ENCODE measurements at regions not wholly inside any gene's neighbourhood (a gene's known extent, or its start where the extent isn't known, plus 50 kb on each side); places are given as distances from the start of the nearest gene placed in this dataset.

GRCh38 chr2:180416627-180417026 is 409.5 kb upstream of the CWC22 start:
- Histone ChIP-seq H3K36me3 (ENCODE audit: low read length) (no peaks in the 10 kb centered on the region), H3K4me3 (ENCODE audit: insufficient read depth, low read length, poor library complexity, severe bottlenecking) (no peak overlapping the region), H3K9me3 (ENCODE audit: insufficient read depth, low read length) (no peaks in the 10 kb centered on the region), H3K27me3 (ENCODE audit: low read length) (no peaks in the 10 kb centered on the region), H3K9me2 (replicated peaks; ENCODE audit: insufficient read depth, low read length) (no peaks in the 10 kb centered on the region), H3K79me2 (ENCODE audit: insufficient read depth, low read length) (no peaks in the 10 kb centered on the region), H2AFZ (ENCODE audit: low read depth, low read length, severe bottlenecking) (no peak overlapping the region), H3F3A (ENCODE audit: insufficient read depth) (no peaks in the 10 kb centered on the region), H3K27ac (ENCODE audit: low read depth, low read length) (no peak overlapping the region), H3K4me2 (ENCODE audit: low read depth, low read length, poor library complexity, severe bottlenecking) (no peak overlapping the region), H4K20me1 (ENCODE audit: low read depth, low read length) (no peaks in the 10 kb centered on the region), H3K9ac (ENCODE audit: low read length) (no peak overlapping the region)
- TF ChIP-seq CTCF (IDR thresholded peaks at IDR 0.05; ENCODE audit: insufficient read depth, low read length, poor library complexity, severe bottlenecking) (no peak), EZH2phosphoT487 (conservative IDR thresholded peaks at IDR 0.05; ENCODE audit: low read length) (no peak)

- Histone ChIP-seq H4K20me1 (ENCODE audit: low read depth, low read length) (no peaks in the 10 kb centered on the region), H3K9me3 (ENCODE audit: insufficient read depth, low read length) (no peaks in the 10 kb centered on the region), H3K9me2 (replicated peaks; ENCODE audit: insufficient read depth, low read length) (no peaks in the 10 kb centered on the region), H3K27me3 (ENCODE audit: low read length) (no peaks in the 10 kb centered on the region), H3K4me3 (ENCODE audit: insufficient read depth, low read length, poor library complexity, severe bottlenecking) (no peak overlapping the region), H3F3A (ENCODE audit: insufficient read depth) (no peaks in the 10 kb centered on the region), H3K79me2 (ENCODE audit: insufficient read depth, low read length) (no peaks in the 10 kb centered on the region), H3K9ac (ENCODE audit: low read length) (no peak overlapping the region), H3K4me2 (ENCODE audit: low read depth, low read length, poor library complexity, severe bottlenecking) (no peak overlapping the region), H2AFZ (ENCODE audit: low read depth, low read length, severe bottlenecking) (no peak overlapping the region), H3K36me3 (ENCODE audit: low read length) (no peaks in the 10 kb centered on the region), H3K27ac (ENCODE audit: low read depth, low read length) (no peak overlapping the region)
- TF ChIP-seq CTCF (IDR thresholded peaks at IDR 0.05; ENCODE audit: insufficient read depth, low read length, poor library complexity, severe bottlenecking) (no peak), EZH2phosphoT487 (conservative IDR thresholded peaks at IDR 0.05; ENCODE audit: low read length) (no peak)
These were observed 406.2 kb upstream of the CWC22 start for GRCh38 chr2:180413336-180413735.

GRCh38 chr2:180412219-180412618 is 405.1 kb upstream of the CWC22 start:
- Histone ChIP-seq H3K9ac (ENCODE audit: low read length) (no peak overlapping the region), H3K36me3 (ENCODE audit: low read length) (no peaks in the 10 kb centered on the region), H3K79me2 (ENCODE audit: insufficient read depth, low read length) (no peaks in the 10 kb centered on the region), H3K27ac (ENCODE audit: low read depth, low read length) (no peak overlapping the region), H3K4me2 (ENCODE audit: low read depth, low read length, poor library complexity, severe bottlenecking) (no peak overlapping the region), H3K9me3 (ENCODE audit: insufficient read depth, low read length) (no peaks in the 10 kb centered on the region), H4K20me1 (ENCODE audit: low read depth, low read length) (no peaks in the 10 kb centered on the region), H3K27me3 (ENCODE audit: low read length) (no peaks in the 10 kb centered on the region), H3K4me3 (ENCODE audit: insufficient read depth, low read length, poor library complexity, severe bottlenecking) (no peak overlapping the region), H3F3A (ENCODE audit: insufficient read depth) (no peaks in the 10 kb centered on the region), H2AFZ (ENCODE audit: low read depth, low read length, severe bottlenecking) (no peak overlapping the region), H3K9me2 (replicated peaks; ENCODE audit: insufficient read depth, low read length) (no peaks in the 10 kb centered on the region; the same call in 1 of the 2 replicates)
- TF ChIP-seq EZH2phosphoT487 (conservative IDR thresholded peaks at IDR 0.05; ENCODE audit: low read length) (no peak), CTCF (IDR thresholded peaks at IDR 0.05; ENCODE audit: insufficient read depth, low read length, poor library complexity, severe bottlenecking) (no peak)

Data from SU-DHL-6 (cell line).